Mesodermal cell (in vitro differentiated cells): ENCODE measurements at regions not wholly inside any gene's neighbourhood (a gene's known extent, or its start where the extent isn't known, plus 50 kb on each side); places are given as distances from the start of the nearest gene placed in this dataset.
"Not testable (repeated sequence)": the region's sequence is repeated elsewhere in the genome, so short reads cannot be mapped to it uniquely, and the experiment has no call there.

Experiments
- H3K27ac ChIP-seq: 2 replicates; pipeline ENCODE4 v1.7.0; 2013; ENCODE audit warnings: mild to moderate bottlenecking, low read depth, low read length, moderate library complexity; ENCODE audit not compliant: severe bottlenecking
- H3K36me3 ChIP-seq: 2 replicates; pipeline ENCODE4 v1.7.1; 2013; ENCODE audit warnings: mild to moderate bottlenecking, low read length, moderate library complexity; ENCODE audit not compliant: control insufficient read depth, insufficient read depth
- H3K4me1 ChIP-seq: one replicate; pipeline ENCODE4 v1.7.1; 2013; ENCODE audit warnings: mild to moderate bottlenecking, low read length; ENCODE audit not compliant: insufficient read depth, control insufficient read depth, poor library complexity, severe bottlenecking
- H3K4me3 ChIP-seq: 2 replicates; pipeline ENCODE4 v1.7.0; 2013; ENCODE audit warnings: low read length, control low read depth, mild to moderate bottlenecking; ENCODE audit not compliant: insufficient read depth, poor library complexity, severe bottlenecking; ENCODE audit errors: extremely low read depth
- H3K9me3 ChIP-seq: 2 replicates; pipeline ENCODE4 v1.7.1; 2013; ENCODE audit warnings: mild to moderate bottlenecking, low read length, moderate library complexity; ENCODE audit not compliant: control insufficient read depth
- WGBS, 2 experiments: methylation state at CpG; one replicate each; pipeline ENCODE4 v1.1.5; 2013; ENCODE audit warnings: missing lambda C conversion rate in 2 of 2; ENCODE audit not compliant: insufficient coverage in 2 of 2; 5-methylcytosine and 5-hydroxymethylcytosine counted together

- no peaks in the 10 kb centered on the region for H3K4me1 ChIP-seq
- no peaks in the 10 kb centered on the region for H3K36me3 ChIP-seq
- H3K27ac ChIP-seq: no peak overlapping the region
- 100% methylated on average over 1 of the region's 2 CpGs; no CpG with 5 or more reads in 1 of the 2 experiments for WGBS, 2 experiments
- no peak overlapping the region for H3K4me3 ChIP-seq
- peaks cover 7% of the 10 kb centered on the region for H3K9me3 ChIP-seq
Observed at GRCh38 chr9:20240498-20240897, 381.8 kb downstream of the MLLT3 start.

GRCh38 chr9:20238921-20239320 lies 383.4 kb downstream of the MLLT3 start:
- no peak overlapping the region for H3K27ac ChIP-seq
- no peaks in the 10 kb centered on the region for H3K4me1 ChIP-seq
- no peaks in the 10 kb centered on the region for H3K36me3 ChIP-seq
- peaks cover 11% of the 10 kb centered on the region for H3K9me3 ChIP-seq
- H3K4me3 ChIP-seq: no peak overlapping the region
- 80 to 100% methylated on average over 1 of the region's 1 CpG for WGBS, 2 experiments

DNA sequence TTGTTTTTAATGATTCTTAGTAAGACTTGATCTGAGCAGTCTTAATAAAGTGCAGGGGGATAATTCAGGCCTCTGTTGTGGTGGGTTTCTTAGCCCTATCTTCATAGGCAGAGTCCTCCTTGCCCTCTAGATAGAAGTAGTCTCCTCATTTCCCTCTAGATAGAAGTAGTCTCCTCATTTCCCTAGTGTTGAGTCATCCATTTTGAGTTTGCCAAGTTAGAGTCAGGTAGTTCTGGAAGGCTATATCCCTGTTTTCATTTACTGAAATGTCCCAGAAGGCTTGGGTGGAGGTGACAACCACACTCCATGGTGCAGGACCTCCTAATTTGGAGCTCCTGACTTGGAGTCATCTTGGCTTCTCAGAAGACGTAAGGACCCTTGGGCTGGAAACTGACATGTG lies 384.6 kb downstream of the MLLT3 start:
- WGBS, 2 experiments: 90 to 100% methylated on average over 1 of the region's 1 CpG
- Histone ChIP-seq H3K27ac (no peak overlapping the region), H3K36me3 (no peaks in the 10 kb centered on the region), H3K9me3 (peaks cover 11% of the 10 kb centered on the region), H3K4me3 (no peak overlapping the region), H3K4me1 (no peaks in the 10 kb centered on the region)

- no peak overlapping the region for H3K27ac ChIP-seq
- WGBS, 2 experiments: 90 to 98% methylated on average over 2 to 4 of the region's 4 CpGs
- H3K9me3 ChIP-seq: peaks cover 11% of the 10 kb centered on the region
- H3K4me1 ChIP-seq: no peaks in the 10 kb centered on the region
- no peaks in the 10 kb centered on the region for H3K36me3 ChIP-seq
- no peak overlapping the region for H3K4me3 ChIP-seq
Observed at GRCh38 chr9:20236676-20237075, 385.6 kb downstream of the MLLT3 start.

DNA sequence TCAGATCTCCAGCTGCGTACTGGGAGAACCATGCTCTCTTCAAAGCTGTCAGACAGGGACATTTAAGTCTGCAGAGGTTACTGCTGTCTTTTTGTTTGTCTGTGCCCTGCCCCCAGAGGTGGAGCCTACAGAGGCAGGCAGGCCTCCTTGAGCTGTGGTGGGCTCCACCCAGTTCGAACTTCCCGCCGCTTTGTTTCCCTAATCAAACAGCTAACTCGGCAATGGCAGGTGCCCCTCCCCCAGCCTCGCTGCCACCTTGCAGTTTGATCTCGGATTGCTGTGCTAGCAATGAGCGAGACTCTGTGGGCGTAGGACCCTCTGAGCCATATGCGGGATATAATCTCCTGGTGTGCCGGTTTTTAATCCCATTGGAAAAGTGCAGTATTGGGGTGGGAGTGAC lies 387.1 kb downstream of the MLLT3 start:
- not testable (repeated sequence) for H3K36me3 ChIP-seq, H3K4me3 ChIP-seq, H3K27ac ChIP-seq, H3K4me1 ChIP-seq
- 83 to 87% methylated on average over 10 to 11 of the region's 11 CpGs for WGBS, 2 experiments
- peaks cover 11% of the 10 kb centered on the region for H3K9me3 ChIP-seq

DNA sequence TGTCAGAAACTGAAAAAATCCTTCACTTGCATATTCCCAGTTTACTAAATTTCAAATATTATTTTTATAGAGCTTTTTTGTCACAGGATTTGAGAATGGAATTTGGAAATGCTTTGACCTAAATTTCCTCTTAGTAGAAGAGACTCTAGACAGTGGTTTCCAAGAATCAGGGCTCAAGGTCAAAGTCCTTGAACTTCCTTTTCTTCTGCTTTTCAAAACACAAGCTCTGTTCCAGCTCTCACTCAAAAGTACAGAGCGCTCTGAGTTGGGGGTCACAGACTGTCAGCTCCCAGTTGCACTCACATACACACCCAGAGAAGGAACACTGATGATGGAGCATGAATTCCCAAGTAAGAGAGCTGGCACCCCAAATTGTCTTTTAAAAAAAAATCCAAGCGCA lies 394.2 kb downstream of the MLLT3 start:
- H3K4me1 ChIP-seq: no peaks in the 10 kb centered on the region
- H3K36me3 ChIP-seq: no peaks in the 10 kb centered on the region
- H3K9me3 ChIP-seq: no peaks in the 10 kb centered on the region
- H3K27ac ChIP-seq: no peak overlapping the region
- WGBS, 2 experiments: 93 to 100% methylated on average over 1 of the region's 2 CpGs
- no peak overlapping the region for H3K4me3 ChIP-seq

DNA sequence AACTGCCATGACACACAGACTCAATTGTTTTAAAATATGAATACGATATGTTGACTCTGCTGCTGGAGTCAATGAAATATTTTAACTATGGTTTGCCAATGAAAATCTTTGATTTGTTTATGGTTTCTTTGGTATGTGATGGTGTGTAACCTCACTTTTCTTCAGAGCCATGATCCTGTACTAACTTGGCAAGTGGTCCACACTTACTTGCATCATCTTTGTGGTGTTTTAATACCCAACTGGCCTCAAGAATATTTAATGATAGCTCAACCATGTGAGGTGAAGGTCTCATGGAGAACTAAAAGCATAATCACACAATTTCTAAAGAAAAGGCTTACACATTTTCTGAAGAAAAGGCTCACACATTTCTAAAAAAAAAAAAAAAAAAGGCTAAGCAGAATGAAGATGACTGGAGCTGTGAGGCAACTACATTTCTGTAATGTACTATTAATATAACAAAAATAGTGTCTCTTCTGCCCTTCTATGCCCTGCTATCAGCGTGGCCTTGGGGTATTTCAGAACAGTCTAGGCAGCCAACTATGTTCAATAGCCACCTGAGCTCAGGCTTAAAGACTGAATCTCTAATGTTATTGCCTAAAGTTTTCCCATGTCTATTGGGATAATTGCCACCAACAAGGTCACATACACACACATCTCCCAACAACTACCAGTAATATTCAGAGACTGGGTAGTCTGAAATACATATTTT lies 395.0 kb downstream of the MLLT3 start:
- H3K36me3 ChIP-seq: no peaks in the 10 kb centered on the region
- H3K4me3 ChIP-seq: no peak overlapping the region
- H3K9me3 ChIP-seq: no peaks in the 10 kb centered on the region
- H3K4me1 ChIP-seq: no peaks in the 10 kb centered on the region
- no peak overlapping the region for H3K27ac ChIP-seq
- no CpG with 5 or more reads among the region's 2 CpGs for WGBS, 2 experiments

- H3K4me3 ChIP-seq: no peak overlapping the region
- WGBS, 2 experiments: 93 to 100% methylated on average over 2 to 3 of the region's 5 CpGs
- H3K4me1 ChIP-seq: no peaks in the 10 kb centered on the region
- H3K27ac ChIP-seq: no peak overlapping the region
- H3K9me3 ChIP-seq: no peaks in the 10 kb centered on the region
- no peaks in the 10 kb centered on the region for H3K36me3 ChIP-seq
Observed at GRCh38 chr9:20226345-20226744, 396.0 kb downstream of the MLLT3 start.

DNA sequence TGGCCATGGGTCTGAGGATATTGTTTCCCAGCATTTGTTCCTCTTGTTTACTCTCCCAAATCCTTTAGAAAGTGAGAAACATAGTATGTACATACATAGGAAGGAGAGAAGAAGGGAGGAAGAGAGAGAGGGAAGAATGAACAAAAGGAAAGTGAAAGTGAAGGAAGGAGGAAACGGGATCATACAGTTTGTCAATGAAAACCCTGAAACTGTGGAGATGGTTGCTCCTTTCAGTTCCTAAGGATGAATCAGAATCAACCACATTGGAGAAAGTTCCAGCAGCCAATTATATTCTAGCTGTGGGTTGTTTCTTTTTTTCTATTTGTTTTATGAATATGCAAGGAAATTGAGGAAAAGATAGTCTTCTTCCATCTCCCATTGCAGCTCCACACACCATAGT lies 396.5 kb downstream of the MLLT3 start:
- Histone ChIP-seq H3K27ac (no peak overlapping the region), H3K4me3 (no peak overlapping the region), H3K4me1 (no peaks in the 10 kb centered on the region), H3K9me3 (no peaks in the 10 kb centered on the region), H3K36me3 (no peaks in the 10 kb centered on the region)
- 83 to 100% methylated on average over 1 of the region's 1 CpG for WGBS, 2 experiments

GRCh38 chr9:20224756-20225155 lies 397.5 kb downstream of the MLLT3 start:
- H3K4me1 ChIP-seq: peaks cover 8% of the 10 kb centered on the region
- 67 to 100% methylated on average over 1 of the region's 1 CpG for WGBS, 2 experiments
- H3K27ac ChIP-seq: no peak overlapping the region
- H3K9me3 ChIP-seq: no peaks in the 10 kb centered on the region
- H3K36me3 ChIP-seq: no peaks in the 10 kb centered on the region
- H3K4me3 ChIP-seq: no peak overlapping the region

DNA sequence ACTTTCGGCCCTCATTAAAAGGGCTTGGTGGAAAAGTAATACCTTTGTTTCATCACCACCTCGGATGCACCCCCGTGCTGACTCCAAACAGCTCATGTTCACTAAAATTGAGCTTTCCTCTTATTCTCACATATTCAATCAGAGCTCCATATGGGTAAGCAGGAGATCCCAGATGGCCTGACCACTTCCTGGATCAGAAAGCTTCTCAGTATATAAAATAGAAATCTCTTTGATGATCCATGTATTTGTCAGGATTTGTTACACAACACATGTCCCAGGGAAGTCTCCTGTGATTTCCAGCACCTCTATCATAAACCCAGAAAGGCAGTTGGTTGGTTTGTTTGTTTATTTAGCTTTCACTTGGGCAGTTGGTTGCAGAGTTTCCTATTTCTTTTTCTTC lies 402.0 kb downstream of the MLLT3 start:
- no peak overlapping the region for H3K4me3 ChIP-seq
- no peaks in the 10 kb centered on the region for H3K9me3 ChIP-seq
- no peak overlapping the region for H3K27ac ChIP-seq
- H3K36me3 ChIP-seq: no peaks in the 10 kb centered on the region
- peaks cover 8% of the 10 kb centered on the region for H3K4me1 ChIP-seq
- WGBS, 2 experiments: 90% methylated on average over 3 of the region's 3 CpGs; no CpG with 5 or more reads in 1 of the 2 experiments
